Adrenal gland (tissue), 9 donors: ENCODE measurements at regions not wholly inside any gene's neighbourhood (a gene's known extent, or its start where the extent isn't known, plus 50 kb on each side); places are given as distances from the start of the nearest gene placed in this dataset.

ENCODE experiments used
- DNase-seq, 7 donors: peaks; one replicate each; pipeline ENCODE4 v3.0.0-alpha.2; 2019 to 2020
- H3K27ac ChIP-seq, 5 donors: fragments of 200-600 bp; sonication (generic) in 4 of 5; 1 replicate in 3 of 5; 2 replicates in 2 of 5; pipeline versions ENCODE4 v1.5.1 to v1.8.0; 2016 to 2020; ENCODE audit warnings: mild to moderate bottlenecking in 1 of 5
- H3K27me3 ChIP-seq: fragments of 200-600 bp; 2 replicates; pipeline ENCODE4 v1.8.0; 2021
- H3K36me3 ChIP-seq, 2 donors: fragments of 200-600 bp; replicated peaks in 1 of 2; 1 replicate in 1 of 2; 2 replicates in 1 of 2; pipeline versions ENCODE4 v1.5.1 to v1.8.0; 2018 to 2022
- H3K4me1 ChIP-seq, 2 donors: fragments of 200-600 bp; replicated peaks in 1 of 2; 1 replicate in 1 of 2; 2 replicates in 1 of 2; pipeline versions ENCODE4 v1.5.1 to v1.8.0; 2018 to 2021
- H3K4me3 ChIP-seq, 4 donors: fragments of 200-600 bp; sonication (generic) in 3 of 4; one replicate each; pipeline ENCODE4 v1.5.1; 2016 to 2018
- H3K9me3 ChIP-seq, 3 donors: fragments of 200-600 bp; sonication (generic) in 1 of 3; replicated peaks in 1 of 3; 1 replicate in 2 of 3; 2 replicates in 1 of 3; pipeline versions ENCODE4 v1.5.1 to v1.8.0; 2016 to 2021
- CTCF ChIP-seq, 6 experiments: fragments of 450-650 bp in 4 of 6; fragments of 200-600 bp in 2 of 6; sonication (generic) in 1 of 6; IDR thresholded peaks; 1 replicate in 5 of 6; 2 replicates in 1 of 6; pipeline versions ENCODE4 v1.5.1 to v1.8.0; 2016 to 2021; ENCODE audit warnings: antibody characterized with exemption in 6 of 6, mild to moderate bottlenecking in 2 of 6, moderate library complexity in 1 of 6
- POLR2A ChIP-seq, 2 donors: fragments of 450-650 bp; IDR thresholded peaks; one replicate each; pipeline ENCODE4 v1.6.1; 2017; ENCODE audit warnings: antibody characterized with exemption in 2 of 2, mild to moderate bottlenecking in 2 of 2, moderate library complexity in 1 of 2
- WGBS, 4 donors: extraction: QIAGEN DNeasy Blood & Tissue Kit in 2 of 4; methylation state at CpG; one replicate each; pipeline versions ENCODE4 v1.1.5 to v1.1.7; 2013 to 2017; 5-methylcytosine and 5-hydroxymethylcytosine counted together
- intact Hi-C, 2 donors: fragments of 100-400 bp; cut with DNase I; formaldehyde crosslinking; loops; one replicate each; pipeline versions ENCODE4 v1.14.1 to v1.15.0; 2022 to 2023
- donor health status: healthy with polysubstance abuse.
- donor health status: Bipolar disorder and iron deficiency.
- donor health status: DM: yes; HTN: yes; CAD: no.
- donor health status: DM: no; HTN: no; CAD: no.
- donor health status: DM: no; HTN: no; CAD: no.

- TF ChIP-seq CTCF (IDR thresholded peaks at IDR 0.05) (no peak), POLR2A (IDR thresholded peaks at IDR 0.05) (no peak)
- intact Hi-C loops, result no loop called here
- Histone ChIP-seq H3K4me1 (no peaks in the 10 kb centered on the region), H3K27me3 (no peaks in the 10 kb centered on the region), H3K36me3 (no peaks in the 10 kb centered on the region), H3K27ac (no peak overlapping the region), H3K4me3 (no peak overlapping the region), H3K9me3 (no peaks in the 10 kb centered on the region)
- DNase-seq, result no peak
These were observed 192.2 kb upstream of the NRIP1 start for GRCh38 chr21:15256996-15257395.

GRCh38 chr21:15257646-15258045 is 192.8 kb upstream of the NRIP1 start:
- H3K27me3 ChIP-seq, result no peaks in the 10 kb centered on the region
- H3K4me3 ChIP-seq, result no peak overlapping the region
- no peaks in the 10 kb centered on the region for H3K36me3 ChIP-seq
- intact Hi-C loops, result no loop called here
- no peak for DNase-seq
- H3K4me1 ChIP-seq, result no peaks in the 10 kb centered on the region
- no peak overlapping the region for H3K27ac ChIP-seq
- H3K9me3 ChIP-seq, result no peaks in the 10 kb centered on the region
- no peak for TF ChIP-seq CTCF (IDR thresholded peaks at IDR 0.05)
- TF ChIP-seq POLR2A (IDR thresholded peaks at IDR 0.05), result no peak
- 90 to 97% (median 92%) methylated on average over 4 of the region's 4 CpGs for WGBS, 4 donors

GRCh38 chr21:15259824-15260223 is 195.0 kb upstream of the NRIP1 start:
- H3K4me1 ChIP-seq, result no peaks in the 10 kb centered on the region
- intact Hi-C loops, result no loop called here
- no peaks in the 10 kb centered on the region for H3K27me3 ChIP-seq
- no peak for TF ChIP-seq POLR2A (IDR thresholded peaks at IDR 0.05)
- TF ChIP-seq CTCF (IDR thresholded peaks at IDR 0.05), result no peak
- 95 to 100% (median 98%) methylated on average over 1 of the region's 1 CpG for WGBS, 4 donors
- H3K36me3 ChIP-seq, result no peaks in the 10 kb centered on the region
- H3K4me3 ChIP-seq, result no peak overlapping the region
- DNase-seq, result no peak
- H3K27ac ChIP-seq, result no peak overlapping the region
- no peaks in the 10 kb centered on the region for H3K9me3 ChIP-seq

- no peak for DNase-seq
- H3K27ac ChIP-seq, result no peak overlapping the region
These were observed 195.8 kb upstream of the NRIP1 start for GRCh38 chr21:15260604-15261003.

More at GRCh38 chr21:15260604-15261003, 195.8 kb upstream of the NRIP1 start:
- no peaks in the 10 kb centered on the region for H3K27me3 ChIP-seq
- TF ChIP-seq POLR2A (IDR thresholded peaks at IDR 0.05) (no peak), CTCF (IDR thresholded peaks at IDR 0.05) (no peak)
- H3K4me1 ChIP-seq, result no peaks in the 10 kb centered on the region
- WGBS, 4 donors, result 90 to 97% (median 93%) methylated on average over 4 of the region's 4 CpGs
- H3K9me3 ChIP-seq, result no peaks in the 10 kb centered on the region
- H3K4me3 ChIP-seq, result no peak overlapping the region
- H3K36me3 ChIP-seq, result no peaks in the 10 kb centered on the region
- intact Hi-C loops, result no loop called here
